GM12878 (cell line): ENCODE measurements at regions not wholly inside any gene's neighbourhood (a gene's known extent, or its start where the extent isn't known, plus 50 kb on each side); places are given as distances from the start of the nearest gene placed in this dataset.
A peak's percentile ranks its signal among the peaks of the same experiment; 100 is the strongest.

Experiments
- ATAC-seq: fragments of 200-7000 bp; cut with Tn5 transposase; 3 replicates; pipeline ENCODE4 v1.9.1; 2020; ENCODE audit warnings: mild to moderate bottlenecking, moderate library complexity
- BruUV-seq: library from RNA; stranded (reverse); fragments of 400-500 nt; replicated peaks from 2 replicates; lab custom pipeline; 2021; lab: Mats Ljungman, UMichigan
- CTCF ChIA-PET: fragments of 300-600 bp; sonication (Branson Sonifier 250); formaldehyde crosslinking; extraction: SDS; loops from one replicate; lab custom pipeline; 2021; ENCODE audit warnings: inconsistent platforms; lab: Yijun Ruan, JAX
- POLR2A ChIA-PET: fragments of 350-600 bp; formaldehyde crosslinking; extraction: SDS; loops from one replicate; lab custom pipeline; 2021; ENCODE audit warnings: inconsistent platforms; lab: Charles Lee
- RAD21 ChIA-PET: fragments of 300-600 bp; sonication (Branson Sonifier 250); formaldehyde crosslinking; loops from one replicate; lab custom pipeline; 2023; ENCODE audit warnings: antibody characterized with exemption; ENCODE audit not compliant: unreplicated experiment; lab: Charles Lee
- SMC1A ChIA-PET: fragments of 300-600 bp; sonication (Branson Sonifier 250); formaldehyde crosslinking; loops from one replicate; lab custom pipeline; 2023; ENCODE audit not compliant: unreplicated experiment, uncharacterized antibody; lab: Charles Lee
- DNase-seq: peaks from one replicate; pipeline ENCODE4 v3.0.0-alpha.2; 2011; ENCODE audit warnings: low read depth, low spot score
- FAIRE-seq: peaks from 3 replicates; lab custom pipeline; 2011; peaks lifted over from hg19 to GRCh38; lab: Jason Lieb, UNC
- H2AFZ ChIP-seq: 2 replicates; pipeline ENCODE4 v1.6.0; 2011; ENCODE audit warnings: low read depth, low read length, control low read depth; ENCODE audit not compliant: control insufficient read depth
- H3K27ac ChIP-seq: 2 replicates; pipeline ENCODE4 v1.5.1; 2011; ENCODE audit warnings: control low read depth; ENCODE audit not compliant: control insufficient read depth, insufficient read depth
- H3K27me3 ChIP-seq, 2 experiments: replicated peaks in 1 of 2; 2 replicates each; pipeline versions ENCODE4 v1.6.0 to v1.6.1; 2011; ENCODE audit warnings: low read length in 1 of 2; ENCODE audit not compliant: control insufficient read depth in 2 of 2, insufficient read depth in 2 of 2
- H3K36me3 ChIP-seq, 2 experiments: 2 replicates each; pipeline ENCODE4 v1.5.1; 2011; ENCODE audit warnings: low read length in 1 of 2; ENCODE audit not compliant: control insufficient read depth in 2 of 2, insufficient read depth in 2 of 2
- H3K4me1 ChIP-seq: 2 replicates; pipeline ENCODE4 v1.6.1; 2011; ENCODE audit warnings: mild to moderate bottlenecking, low read length, moderate library complexity, mixed read lengths; ENCODE audit not compliant: control insufficient read depth, insufficient read depth
- H3K4me2 ChIP-seq: 2 replicates; pipeline ENCODE4 v1.6.0; 2011; ENCODE audit warnings: control low read depth; ENCODE audit not compliant: control insufficient read depth, insufficient read depth
- H3K4me3 ChIP-seq: fragments of 200-600 bp; sonication (generic); 2 replicates; pipeline ENCODE4 v1.5.1; 2016
- H3K79me2 ChIP-seq: 2 replicates; pipeline ENCODE4 v1.6.0; 2011; ENCODE audit warnings: low read length; ENCODE audit not compliant: control insufficient read depth, insufficient read depth
- H3K9ac ChIP-seq: 2 replicates; pipeline ENCODE4 v1.8.0; 2011; ENCODE audit warnings: low read length, control low read depth, mixed read lengths; ENCODE audit not compliant: control insufficient read depth, insufficient read depth
- H3K9me3 ChIP-seq: replicated peaks from 3 replicates; pipeline ENCODE4 v1.5.1; 2011; ENCODE audit warnings: mild to moderate bottlenecking, low read length; ENCODE audit not compliant: control insufficient read depth, insufficient read depth
- H4K20me1 ChIP-seq: 2 replicates; pipeline ENCODE4 v1.6.0; 2011; ENCODE audit not compliant: control insufficient read depth, insufficient read depth
- ETV6 ChIP-seq, 2 experiments: fragments of 450-650 bp in 1 of 2; IDR thresholded peaks in 1 of 2; conservative IDR thresholded peaks in 1 of 2; 2 replicates each; pipeline ENCODE4 v1.6.1; 2014; ENCODE audit warnings: antibody characterized with exemption in 1 of 2, borderline replicate concordance in 1 of 2, low read depth in 1 of 2, mild to moderate bottlenecking in 1 of 2, moderate library complexity in 1 of 2
- GABPA ChIP-seq: IDR thresholded peaks from 2 replicates; pipeline ENCODE4 v1.6.1; 2014; ENCODE audit warnings: antibody characterized with exemption, low read depth, mild to moderate bottlenecking, inconsistent platforms
- HCFC1 ChIP-seq: fragments of 150-350 bp; IDR thresholded peaks from 2 replicates; pipeline ENCODE4 v1.6.1; 2014; ENCODE audit warnings: low read length
- HDGF ChIP-seq: fragments of 450-650 bp; IDR thresholded peaks from 2 replicates; pipeline ENCODE4 v1.6.1; 2016; ENCODE audit warnings: antibody characterized with exemption
- IRF5 ChIP-seq: fragments of 450-650 bp; IDR thresholded peaks from 2 replicates; pipeline ENCODE4 v1.6.1; 2017; ENCODE audit warnings: borderline replicate concordance
- JUNB ChIP-seq: IDR thresholded peaks from 2 replicates; pipeline ENCODE4 v1.6.1; 2016; ENCODE audit warnings: antibody characterized with exemption, mild to moderate bottlenecking
- NFXL1 ChIP-seq: fragments of 450-650 bp; IDR thresholded peaks from 2 replicates; pipeline ENCODE4 v1.6.1; 2017; ENCODE audit warnings: antibody characterized with exemption, mild to moderate bottlenecking, borderline replicate concordance
- SIN3A ChIP-seq: IDR thresholded peaks from 2 replicates; pipeline ENCODE4 v1.6.1; 2012; ENCODE audit warnings: low read depth, low read length, improper control_type of control experiment
- TAF1 ChIP-seq: IDR thresholded peaks from 2 replicates; pipeline ENCODE4 v1.6.1; 2011; ENCODE audit warnings: mild to moderate bottlenecking, low read depth, low read length, borderline replicate concordance
- TCF3 ChIP-seq: IDR thresholded peaks from 2 replicates; pipeline ENCODE4 v1.6.1; 2012; ENCODE audit warnings: low read depth, mild to moderate bottlenecking, low read length, borderline replicate concordance; ENCODE audit not compliant: insufficient read depth
- WRNIP1 ChIP-seq: IDR thresholded peaks from 2 replicates; pipeline ENCODE4 v1.6.1; 2011; ENCODE audit warnings: low read depth, low read length, improper control_type of control experiment, borderline replicate concordance
- YBX1 ChIP-seq: fragments of 450-650 bp; IDR thresholded peaks from 2 replicates; pipeline ENCODE4 v1.6.1; 2016; ENCODE audit warnings: antibody characterized with exemption
- ZNF274 ChIP-seq: IDR thresholded peaks from one replicate; pipeline ENCODE4 v1.8.0; 2011; ENCODE audit not compliant: insufficient read length, insufficient read depth
- WGBS: methylation state at CpG from one replicate; pipeline ENCODE4 v1.1.6; 2016; ENCODE audit warnings: low lambda C conversion rate; ENCODE audit not compliant: insufficient replicate concordance, insufficient coverage; ENCODE audit errors: missing lambda C conversion rate; 5-methylcytosine and 5-hydroxymethylcytosine counted together
- in situ Hi-C: fragments of 300-500 bp; cut with MboI; formaldehyde crosslinking; loops from 9 replicates; pipeline ENCODE4 v1.14.3; 2018; ENCODE audit warnings: mixed read lengths
- intact Hi-C: fragments of 100-400 bp; cut with micrococcal nuclease; formaldehyde crosslinking; loops from one replicate; pipeline ENCODE4 v1.14.2; 2022; ENCODE audit not compliant: unreplicated experiment
- TF ChIP-seq, protein P1 (sequence below): fragments of 150-350 bp; IDR thresholded peaks from 2 replicates; pipeline ENCODE4 v1.6.1; 2016; ENCODE audit warnings: low read depth, low read length

- TF ChIP-seq TAF1: no peak
- TF ChIP-seq WRNIP1: no peak
- TF ChIP-seq HCFC1: no peak
- no peak for TF ChIP-seq NFXL1
Measured at GRCh38 chr12:84131076-84131475, 781.5 kb downstream of the SLC6A15 start (continued).

GRCh38 chr12:84128117-84128991 lies 784.2 kb downstream of the SLC6A15 start:
- no peaks in the 10 kb centered on the region for H3K4me1 ChIP-seq
- no TSS peak for BruUV-seq
- no peak for DNase-seq
- in situ Hi-C loops: no loop called here
- no peak overlapping the region for H3K9ac ChIP-seq
- ATAC-seq: peak; percentile 44
- H3K36me3 ChIP-seq: no peaks in the 10 kb centered on the region
- no peaks in the 10 kb centered on the region for H3K9me3 ChIP-seq
- no peaks in the 10 kb centered on the region for H3K79me2 ChIP-seq
- RAD21 ChIA-PET: no interaction called here
- TF ChIP-seq TCF3: no peak
- no peak for TF ChIP-seq YBX1
- no peak for TF ChIP-seq HDGF
- no peak for TF ChIP-seq ZNF274
- no peak for TF ChIP-seq ETV6 (conservative IDR thresholded peaks at IDR 0.05 in 1 of 2, IDR thresholded peaks at IDR 0.05 in 1 of 2; ENCODE audit: borderline replicate concordance in 1 of 2, low read depth in 1 of 2)
- TF ChIP-seq JUNB: no peak
- TF ChIP-seq GABPA: no peak
- no peak for TF ChIP-seq IRF5
- TF ChIP-seq, protein P1, sequence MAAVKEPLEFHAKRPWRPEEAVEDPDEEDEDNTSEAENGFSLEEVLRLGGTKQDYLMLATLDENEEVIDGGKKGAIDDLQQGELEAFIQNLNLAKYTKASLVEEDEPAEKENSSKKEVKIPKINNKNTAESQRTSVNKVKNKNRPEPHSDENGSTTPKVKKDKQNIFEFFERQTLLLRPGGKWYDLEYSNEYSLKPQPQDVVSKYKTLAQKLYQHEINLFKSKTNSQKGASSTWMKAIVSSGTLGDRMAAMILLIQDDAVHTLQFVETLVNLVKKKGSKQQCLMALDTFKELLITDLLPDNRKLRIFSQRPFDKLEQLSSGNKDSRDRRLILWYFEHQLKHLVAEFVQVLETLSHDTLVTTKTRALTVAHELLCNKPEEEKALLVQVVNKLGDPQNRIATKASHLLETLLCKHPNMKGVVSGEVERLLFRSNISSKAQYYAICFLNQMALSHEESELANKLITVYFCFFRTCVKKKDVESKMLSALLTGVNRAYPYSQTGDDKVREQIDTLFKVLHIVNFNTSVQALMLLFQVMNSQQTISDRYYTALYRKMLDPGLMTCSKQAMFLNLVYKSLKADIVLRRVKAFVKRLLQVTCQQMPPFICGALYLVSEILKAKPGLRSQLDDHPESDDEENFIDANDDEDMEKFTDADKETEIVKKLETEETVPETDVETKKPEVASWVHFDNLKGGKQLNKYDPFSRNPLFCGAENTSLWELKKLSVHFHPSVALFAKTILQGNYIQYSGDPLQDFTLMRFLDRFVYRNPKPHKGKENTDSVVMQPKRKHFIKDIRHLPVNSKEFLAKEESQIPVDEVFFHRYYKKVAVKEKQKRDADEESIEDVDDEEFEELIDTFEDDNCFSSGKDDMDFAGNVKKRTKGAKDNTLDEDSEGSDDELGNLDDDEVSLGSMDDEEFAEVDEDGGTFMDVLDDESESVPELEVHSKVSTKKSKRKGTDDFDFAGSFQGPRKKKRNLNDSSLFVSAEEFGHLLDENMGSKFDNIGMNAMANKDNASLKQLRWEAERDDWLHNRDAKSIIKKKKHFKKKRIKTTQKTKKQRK: no peak
- no peak for TF ChIP-seq SIN3A
- TF ChIP-seq, all 136 proteins: peak for 0
- no peaks in the 10 kb centered on the region for H3K27me3 ChIP-seq
- 29% methylated on average over 25 of the region's 25 CpGs for WGBS
- no peak overlapping the region for H3K27ac ChIP-seq
- H3K4me2 ChIP-seq: no peak overlapping the region
- no peak overlapping the region for H3K4me3 ChIP-seq
- intact Hi-C loops: no loop called here
- CTCF ChIA-PET: interaction anchor here (0.6 kb wide), 1 partner anchor 16 kb away, joined by 3 read pairs; no protein-coding TSS in a partner anchor
- H2AFZ ChIP-seq: no peak overlapping the region
- SMC1A ChIA-PET: interaction anchor here (0.6 kb wide), 1 partner anchor 370 kb away, joined by 3 read pairs; no protein-coding TSS in a partner anchor
- no peak for FAIRE-seq
- POLR2A ChIA-PET: no interaction called here
- H4K20me1 ChIP-seq: no peaks in the 10 kb centered on the region
